M059J (cell line): ENCODE measurements at regions not wholly inside any gene's neighbourhood (a gene's known extent, or its start where the extent isn't known, plus 50 kb on each side); places are given as distances from the start of the nearest gene placed in this dataset.
"Not testable (repeated sequence)": the region's sequence is repeated elsewhere in the genome, so short reads cannot be mapped to it uniquely, and the experiment has no call there.

Source experiments
- DNase-seq: peaks from one replicate; pipeline ENCODE4 v3.0.0-alpha.2; 2012; ENCODE audit warnings: low read depth

DNA sequence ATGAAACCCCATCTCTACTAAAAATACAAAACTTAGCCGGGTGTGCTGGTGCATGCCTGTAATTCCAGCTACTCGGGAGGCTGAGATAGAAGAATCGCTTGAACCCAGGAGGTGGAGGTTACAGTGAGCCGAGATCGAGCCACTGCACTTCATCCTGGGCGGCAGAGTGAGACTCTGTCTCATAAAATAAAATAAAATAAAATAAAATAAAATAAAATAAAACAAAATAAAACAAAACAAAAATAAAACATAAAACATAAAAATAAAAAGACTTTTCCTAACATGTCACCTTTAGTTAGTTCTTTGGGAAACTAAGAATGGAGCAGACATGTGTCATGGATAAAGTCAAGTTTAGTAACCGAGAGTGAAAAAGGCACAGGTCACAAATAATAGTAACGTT lies 1007.6 kb upstream of the EDIL3 start:
- DNase-seq: not testable (repeated sequence)

DNA sequence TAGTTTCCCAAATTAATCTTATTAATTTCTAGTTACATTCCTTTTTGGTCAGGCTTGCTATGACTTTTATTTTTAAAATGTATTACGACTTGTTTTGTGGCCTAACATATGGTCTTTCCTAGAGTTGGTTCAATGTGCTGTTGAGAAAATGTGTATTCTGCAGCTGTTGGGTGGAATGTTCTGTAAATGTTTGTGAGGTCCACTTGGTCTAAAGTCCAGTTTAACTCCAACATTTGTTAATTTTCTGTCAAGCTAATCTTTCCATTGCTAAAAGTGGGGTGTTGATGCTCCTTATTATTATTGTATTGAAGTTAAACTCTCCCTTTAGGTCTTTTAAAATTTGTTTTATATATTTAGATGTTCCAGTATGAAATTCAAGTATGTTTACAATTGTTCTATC lies 1010.8 kb upstream of the EDIL3 start:
- DNase-seq: no peak

DNA sequence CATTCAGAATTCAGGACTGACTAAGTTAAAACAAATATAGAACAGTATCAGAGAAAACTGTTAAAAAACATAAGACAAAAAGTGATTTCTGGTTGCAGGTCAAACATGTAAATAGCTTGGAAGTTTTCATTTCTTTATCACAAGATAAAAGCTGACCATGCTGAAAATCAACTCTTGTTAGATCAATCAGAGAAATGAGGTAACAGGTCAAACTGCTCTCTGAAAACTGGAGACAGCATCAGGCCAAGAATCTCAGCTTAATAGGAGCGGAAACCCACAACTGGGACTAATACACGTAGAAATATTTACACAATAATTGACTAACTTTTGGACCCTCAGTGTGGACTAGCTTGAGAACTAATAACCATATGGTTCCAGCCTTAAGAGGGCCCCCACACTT lies 1012.8 kb upstream of the EDIL3 start:
- DNase-seq: no peak

DNA sequence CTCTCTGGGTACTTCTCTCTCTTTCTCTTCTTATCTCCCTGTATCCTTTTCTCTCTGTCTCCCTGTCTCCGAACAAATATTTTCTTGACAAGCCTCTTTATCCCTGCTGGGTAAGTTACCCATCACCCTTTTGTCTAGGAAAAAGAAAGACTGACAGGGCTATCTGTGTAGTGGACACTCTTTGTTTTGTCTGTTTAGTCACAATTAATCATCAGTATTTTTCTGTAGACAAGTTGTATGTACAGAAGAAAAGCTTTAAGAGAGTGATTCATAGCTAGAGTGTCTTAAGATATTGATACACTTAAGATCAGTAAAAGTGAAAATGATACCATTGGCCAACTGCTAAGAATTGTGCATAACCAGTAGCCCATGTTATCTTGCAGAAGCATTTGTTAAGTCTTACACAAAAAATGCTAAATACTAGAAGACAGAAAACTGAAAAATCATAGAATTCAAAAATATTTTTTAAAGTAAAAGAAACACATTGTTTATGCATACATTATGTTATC lies 1043.8 kb upstream of the EDIL3 start:
- DNase-seq: peak; percentile 12

DNA sequence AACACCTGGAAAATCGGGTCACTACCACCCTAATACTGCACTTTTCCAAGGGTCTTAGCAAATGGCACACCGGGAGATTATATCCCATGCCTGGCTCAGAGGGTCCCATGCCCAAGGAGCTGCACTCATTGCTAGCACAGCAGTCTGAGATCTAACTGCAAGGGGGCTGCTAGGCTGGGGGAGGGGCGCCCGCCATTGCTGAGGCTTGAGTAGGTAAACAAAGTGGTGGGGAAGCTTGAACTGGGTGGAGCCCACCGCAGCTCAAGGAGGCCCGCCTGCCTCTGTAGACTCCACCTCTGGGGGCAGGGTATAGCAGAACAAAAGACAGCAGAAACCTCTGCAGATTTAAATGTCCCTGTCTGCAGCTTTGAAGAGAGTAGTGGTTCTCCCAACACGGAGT lies 1047.0 kb upstream of the EDIL3 start:
- DNase-seq: not testable (repeated sequence)

DNA sequence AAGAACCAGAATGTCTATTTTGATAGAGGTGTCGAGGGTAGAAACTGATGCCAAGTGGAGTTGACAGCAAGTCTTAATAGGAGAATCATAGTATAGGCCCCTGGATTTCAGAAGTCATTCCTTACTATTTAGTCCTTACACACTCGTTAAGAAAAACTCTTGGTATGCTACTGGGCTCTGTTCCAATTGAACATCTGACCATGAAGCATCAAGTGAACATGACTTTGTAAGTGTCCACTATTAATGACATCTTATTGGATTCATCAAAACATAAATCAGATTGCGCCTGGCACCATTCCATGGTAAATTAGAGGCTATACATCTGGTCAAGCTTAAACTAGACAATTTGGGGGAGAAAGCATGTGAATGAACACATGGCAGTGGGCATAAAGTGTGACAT lies 1056.5 kb upstream of the EDIL3 start:
- peak; percentile 23 for DNase-seq

DNA sequence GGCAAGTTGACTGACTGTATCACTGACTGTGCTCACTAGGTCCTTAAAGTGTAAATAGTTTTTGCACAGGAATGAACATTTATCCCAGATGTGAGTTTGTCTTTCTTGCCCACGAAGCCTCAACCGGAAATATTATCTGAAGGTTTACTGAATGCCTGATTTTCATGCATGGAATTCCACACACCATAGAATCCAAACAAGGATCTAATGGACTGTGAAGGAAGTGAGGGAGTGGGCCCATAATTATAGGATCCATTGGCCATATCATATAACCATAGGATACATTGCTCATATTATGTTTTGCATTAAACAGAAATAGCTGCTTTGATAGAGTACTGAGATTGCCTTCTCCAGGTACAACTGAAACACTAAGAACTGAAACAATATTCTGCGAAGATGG lies 1057.2 kb upstream of the EDIL3 start:
- DNase-seq: no peak

DNA sequence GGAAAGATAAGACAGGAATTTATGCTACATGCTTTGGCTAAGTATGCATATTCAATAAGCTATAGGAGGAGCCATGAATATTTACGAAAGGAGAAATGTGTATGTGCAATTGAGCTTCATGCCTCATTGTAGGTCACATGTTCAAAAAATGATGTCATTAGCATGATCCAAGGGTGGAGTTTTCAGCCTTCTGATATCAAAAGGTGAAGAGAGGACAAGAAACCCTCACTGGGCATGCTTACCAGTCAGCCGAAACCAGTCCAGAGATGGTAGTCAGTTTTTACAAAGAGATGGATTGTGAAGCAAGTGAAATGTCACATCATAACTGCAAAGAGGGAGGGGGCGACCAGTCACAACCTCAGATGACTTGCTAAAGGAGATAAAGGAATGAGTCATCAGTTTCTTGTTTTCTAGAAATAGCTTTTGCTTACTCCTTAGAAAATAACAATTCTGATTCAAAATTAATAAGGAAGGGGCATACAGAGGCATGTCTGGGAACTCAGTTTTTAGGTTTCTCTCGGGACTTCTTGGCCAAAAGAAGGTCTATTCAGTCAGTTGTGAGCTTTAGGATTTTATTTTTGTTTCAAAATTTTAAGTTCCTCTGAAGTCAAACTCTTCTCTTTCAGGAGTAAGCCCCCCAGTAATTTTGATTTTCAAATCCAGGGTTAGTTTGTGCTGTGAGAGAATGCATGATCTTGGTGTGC lies 1067.8 kb upstream of the EDIL3 start:
- peak; percentile 32 for DNase-seq

DNA sequence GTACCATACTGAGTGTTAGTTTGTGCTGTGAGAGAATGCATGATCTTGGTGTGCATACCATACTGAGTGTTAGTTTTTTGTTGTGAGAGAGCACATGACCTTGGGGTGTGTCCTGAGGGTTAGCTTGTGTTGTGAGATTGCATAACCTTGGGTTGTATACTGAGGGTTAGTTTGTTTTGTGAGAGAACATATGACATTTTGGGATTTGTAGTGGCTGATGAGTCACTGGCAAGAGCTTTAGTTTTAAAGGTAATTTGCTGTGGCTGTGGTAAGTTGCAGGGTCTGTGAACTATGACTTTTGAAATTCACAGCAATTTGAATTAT lies 1068.3 kb upstream of the EDIL3 start:
- DNase-seq: peak; percentile 52

DNA sequence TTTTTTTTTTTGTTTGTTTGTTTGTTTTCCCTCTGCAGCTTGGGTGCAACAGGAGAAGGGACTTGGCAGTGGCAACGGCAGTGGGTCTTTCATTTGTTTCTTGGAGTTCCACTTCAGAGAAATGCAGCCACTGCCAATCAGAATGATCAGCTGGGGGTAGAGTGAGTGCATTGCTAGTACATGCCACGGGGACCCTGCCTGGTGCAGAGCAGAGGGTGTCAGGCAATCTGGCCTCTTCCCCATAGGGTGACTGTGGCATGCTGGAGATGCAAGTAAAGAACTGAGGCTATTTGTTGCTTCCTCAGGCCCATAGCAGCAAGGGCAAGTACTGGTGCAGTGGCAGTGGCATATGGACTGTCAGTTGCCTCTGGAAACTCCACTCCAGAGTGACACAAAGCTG lies 1073.6 kb upstream of the EDIL3 start:
- DNase-seq: no peak

DNA sequence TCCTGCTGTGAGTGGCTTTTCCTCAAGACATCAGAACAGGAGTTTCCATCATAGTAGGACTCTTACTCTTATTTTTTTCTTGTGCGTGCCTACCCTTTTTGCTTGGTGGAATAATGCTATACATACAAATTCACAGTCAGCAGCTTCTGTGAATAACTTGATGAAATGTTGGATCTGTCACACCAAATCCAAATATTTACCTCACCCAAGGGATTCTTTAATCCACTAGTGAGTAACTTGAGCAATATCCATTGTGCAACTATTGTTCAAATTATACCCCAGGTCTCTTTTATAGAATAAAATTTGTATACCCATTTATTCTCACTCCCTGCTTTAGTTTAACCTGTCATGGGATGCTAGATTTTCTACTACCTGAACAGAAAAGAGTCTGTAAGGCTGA lies 1078.3 kb upstream of the EDIL3 start:
- DNase-seq: no peak

DNA sequence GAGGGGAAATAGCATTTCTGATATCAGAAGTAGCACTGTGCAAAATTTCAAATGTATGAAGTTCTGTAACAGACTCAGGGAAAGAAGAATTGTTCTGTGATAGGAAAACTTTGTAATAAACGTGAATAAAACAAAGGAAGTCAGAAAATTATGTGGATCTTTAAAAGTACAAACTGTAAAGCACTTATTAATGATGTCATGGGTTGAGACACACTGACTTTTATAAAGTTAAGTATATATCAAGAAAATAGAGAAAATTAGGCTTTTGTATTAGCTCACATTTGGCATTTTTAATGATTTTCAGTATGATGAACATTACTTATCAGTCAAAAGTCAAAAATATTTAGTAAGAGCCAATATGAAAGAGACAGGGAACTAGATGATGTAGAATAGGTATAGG lies 1081.7 kb upstream of the EDIL3 start:
- no peak for DNase-seq

DNA sequence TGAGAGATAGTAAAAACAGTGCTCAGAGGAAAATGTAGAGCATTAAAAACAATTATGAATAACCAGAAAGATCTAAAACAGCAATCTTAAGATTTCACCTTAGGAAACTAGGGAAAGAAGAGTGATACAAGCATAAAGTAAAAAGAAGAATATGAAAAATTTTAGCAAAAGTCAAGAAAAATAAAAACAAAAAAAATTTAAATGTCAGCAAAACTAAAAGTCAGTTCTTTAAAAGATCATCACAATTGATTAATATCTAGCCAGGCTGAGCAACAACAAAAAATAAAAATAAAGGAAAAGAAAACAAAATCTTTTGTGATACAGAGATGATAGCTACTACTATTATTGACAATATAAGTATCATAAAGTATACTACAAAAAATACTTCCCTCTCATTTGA lies 1088.1 kb upstream of the EDIL3 start:
- no peak for DNase-seq

DNA sequence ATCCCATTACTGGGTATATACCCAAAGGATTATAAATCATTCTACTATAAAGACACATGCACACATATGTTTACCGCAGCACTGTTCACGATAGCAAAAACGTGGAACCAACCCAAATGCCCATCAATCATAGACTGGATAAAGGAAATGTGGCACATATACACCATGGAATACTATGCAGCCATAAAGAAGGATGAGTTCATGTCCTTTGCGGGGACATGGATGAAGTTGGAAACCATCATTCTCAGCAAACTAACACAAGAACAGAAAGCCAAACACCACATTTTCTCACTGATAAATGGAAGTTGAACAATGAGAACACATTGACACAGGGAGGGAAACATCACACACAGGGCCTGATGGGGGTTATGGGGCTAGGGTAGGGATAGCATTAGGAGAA lies 1090.5 kb upstream of the EDIL3 start:
- not testable (repeated sequence) for DNase-seq

DNA sequence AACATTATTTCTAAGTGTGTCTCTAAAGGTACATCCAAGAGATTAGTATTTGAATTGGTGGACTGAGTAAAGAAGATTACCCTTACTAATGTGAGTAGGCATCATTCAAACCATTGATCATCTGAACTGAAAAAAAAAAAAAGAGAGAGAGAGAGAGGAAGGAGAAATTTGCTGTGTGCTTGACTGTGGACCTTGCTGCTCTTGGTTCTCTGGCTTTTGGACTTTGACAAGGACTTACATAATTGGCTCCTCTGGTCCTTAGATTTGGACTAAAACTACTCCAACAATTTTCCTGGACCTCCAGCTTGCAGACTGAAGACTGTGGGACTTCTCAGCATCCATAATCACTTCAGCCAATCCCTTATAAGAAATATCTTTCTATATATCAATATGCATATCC lies 1091.9 kb upstream of the EDIL3 start:
- DNase-seq: no peak

DNA sequence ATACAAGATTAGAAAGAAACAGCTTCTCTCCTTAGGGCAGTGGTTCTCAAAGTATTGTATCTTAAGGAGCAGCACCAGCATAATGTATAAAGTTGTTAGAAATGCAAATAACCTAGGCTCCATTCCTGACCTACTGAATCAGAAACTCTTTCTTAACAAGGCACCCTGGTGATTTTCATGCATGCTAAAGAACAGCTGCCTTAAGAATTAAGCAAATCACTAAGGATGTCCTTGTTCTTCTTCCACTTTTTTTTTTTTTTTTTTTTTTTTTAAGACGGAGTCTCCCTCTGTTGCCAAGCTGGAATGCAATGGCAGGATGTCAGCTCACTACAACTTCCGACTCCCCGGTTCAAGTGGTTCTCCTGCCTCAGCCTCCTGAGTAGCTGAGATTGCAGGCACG lies 1095.2 kb upstream of the EDIL3 start:
- no peak for DNase-seq

DNA sequence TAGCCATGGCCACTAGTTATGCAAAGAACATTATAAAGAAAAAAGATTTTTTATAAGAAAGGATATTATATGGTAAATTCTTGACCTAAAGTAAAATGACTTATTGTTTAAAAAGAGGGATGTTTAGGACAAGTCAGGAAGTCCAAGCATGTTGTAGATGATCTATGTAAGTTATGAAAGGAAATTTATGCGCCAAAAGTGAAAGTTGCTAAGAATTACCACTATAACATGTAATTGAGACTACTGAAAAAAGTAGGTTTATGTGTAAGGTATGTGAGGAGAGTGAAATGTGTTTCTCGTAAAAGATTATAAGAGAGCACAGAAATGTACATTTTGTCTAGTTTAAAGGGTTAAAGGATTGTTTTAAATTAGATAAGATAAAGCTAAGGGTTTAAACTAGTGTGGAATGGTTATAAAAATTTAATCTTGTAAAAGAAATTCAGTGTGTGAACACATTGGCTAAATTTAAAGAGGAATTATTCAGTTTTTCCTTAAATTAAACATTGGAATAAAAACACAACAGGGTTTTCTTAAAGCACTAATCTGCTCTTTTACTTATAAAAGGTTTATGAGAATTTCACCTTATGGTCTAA lies 1100.4 kb upstream of the EDIL3 start:
- peak; percentile 12 for DNase-seq

DNA sequence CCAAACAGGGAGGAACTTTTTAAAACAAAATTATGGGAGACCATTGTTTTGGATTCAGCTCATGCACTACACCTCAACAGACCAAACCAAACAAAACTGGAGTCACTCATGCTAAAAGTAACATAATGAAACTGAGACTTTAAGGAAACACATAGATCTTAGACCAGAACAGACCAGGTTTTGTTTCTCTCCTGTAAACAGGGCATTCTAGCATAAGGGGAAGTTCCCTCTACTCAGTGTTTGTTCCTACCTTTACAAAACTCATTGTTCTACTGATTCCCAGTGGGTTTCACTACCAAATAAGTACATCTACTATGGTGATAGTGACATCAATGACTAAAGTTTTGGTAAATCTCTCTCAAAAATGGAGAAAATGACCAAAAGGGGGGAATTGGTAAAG lies 1103.6 kb upstream of the EDIL3 start:
- DNase-seq: no peak

DNA sequence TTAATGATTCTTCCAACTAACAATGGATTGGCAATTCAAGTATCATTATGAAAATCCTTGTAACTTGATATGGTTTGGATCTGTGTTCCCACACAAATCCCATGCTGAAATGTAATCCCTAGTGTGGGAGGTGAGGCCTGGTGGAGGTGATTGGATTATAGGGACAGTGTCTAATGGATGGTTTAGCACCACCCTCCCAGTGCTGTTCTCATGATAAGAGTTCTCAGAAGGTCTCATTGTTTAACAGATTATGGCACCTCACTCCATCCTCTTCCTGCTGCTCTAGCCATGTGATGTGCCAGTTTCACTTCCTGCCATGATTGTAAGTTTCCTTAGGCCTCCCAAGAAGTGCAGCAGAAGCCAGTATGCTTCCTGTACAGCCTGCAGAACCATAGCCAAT lies 1116.2 kb upstream of the EDIL3 start:
- DNase-seq: peak; percentile 5

DNA sequence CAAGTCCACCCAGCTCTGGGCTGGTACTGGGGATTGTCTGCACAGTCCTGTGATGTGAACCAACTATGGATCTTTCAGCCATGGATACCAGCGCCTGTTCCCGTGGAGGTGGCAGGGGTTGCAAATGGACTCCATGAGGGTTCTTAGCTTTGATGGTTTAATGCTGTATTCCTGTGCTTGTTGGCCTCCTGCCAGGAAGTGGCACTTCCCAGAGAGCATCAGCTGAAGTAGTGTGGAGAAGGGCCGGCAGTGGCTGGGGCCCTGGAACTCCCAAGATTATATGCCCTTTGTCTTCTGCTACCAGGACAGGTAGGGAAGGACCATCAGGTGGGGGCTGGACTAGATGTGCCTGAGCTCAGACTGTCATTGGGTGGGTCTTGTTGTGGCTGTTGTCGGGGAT lies 1104.8 kb upstream of the COX7C start:
- DNase-seq: no peak

DNA sequence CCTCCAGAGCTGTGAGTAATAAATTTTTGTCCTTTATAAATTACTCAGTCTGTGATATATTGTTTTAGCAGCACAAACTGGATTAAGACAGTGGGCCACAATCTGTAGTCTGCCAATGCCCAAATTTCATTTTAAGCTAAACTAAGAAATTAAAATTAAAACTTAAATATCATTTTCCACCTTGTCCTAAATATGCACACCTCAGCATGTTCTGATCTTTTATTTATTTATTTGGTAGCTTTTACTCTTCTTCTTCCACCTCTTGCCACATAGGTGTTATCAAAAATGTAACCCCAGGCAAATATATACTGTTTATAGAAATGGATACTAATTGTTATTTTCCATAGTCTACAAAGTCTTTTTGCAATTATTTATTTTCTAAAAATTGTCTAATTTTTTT lies 1102.2 kb upstream of the COX7C start:
- DNase-seq: no peak

DNA sequence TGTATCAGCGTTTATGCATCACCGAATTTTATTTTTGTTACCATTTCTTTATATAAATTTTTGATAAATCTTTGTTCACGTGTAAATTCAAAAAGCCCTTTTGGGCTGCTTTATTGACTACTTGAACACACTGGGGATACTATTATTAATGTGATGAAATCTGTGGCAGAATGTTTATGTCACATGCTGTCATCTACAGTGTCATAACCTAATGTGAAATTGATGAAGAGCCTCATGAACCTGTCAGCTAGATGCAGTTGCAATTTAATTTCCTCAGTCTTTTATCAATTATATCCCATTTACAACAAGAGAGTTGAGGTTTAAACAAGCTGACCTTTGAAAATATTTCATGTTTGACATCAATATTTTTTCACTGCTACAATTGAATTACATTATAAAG lies 1100.4 kb upstream of the COX7C start:
- no peak for DNase-seq

DNA sequence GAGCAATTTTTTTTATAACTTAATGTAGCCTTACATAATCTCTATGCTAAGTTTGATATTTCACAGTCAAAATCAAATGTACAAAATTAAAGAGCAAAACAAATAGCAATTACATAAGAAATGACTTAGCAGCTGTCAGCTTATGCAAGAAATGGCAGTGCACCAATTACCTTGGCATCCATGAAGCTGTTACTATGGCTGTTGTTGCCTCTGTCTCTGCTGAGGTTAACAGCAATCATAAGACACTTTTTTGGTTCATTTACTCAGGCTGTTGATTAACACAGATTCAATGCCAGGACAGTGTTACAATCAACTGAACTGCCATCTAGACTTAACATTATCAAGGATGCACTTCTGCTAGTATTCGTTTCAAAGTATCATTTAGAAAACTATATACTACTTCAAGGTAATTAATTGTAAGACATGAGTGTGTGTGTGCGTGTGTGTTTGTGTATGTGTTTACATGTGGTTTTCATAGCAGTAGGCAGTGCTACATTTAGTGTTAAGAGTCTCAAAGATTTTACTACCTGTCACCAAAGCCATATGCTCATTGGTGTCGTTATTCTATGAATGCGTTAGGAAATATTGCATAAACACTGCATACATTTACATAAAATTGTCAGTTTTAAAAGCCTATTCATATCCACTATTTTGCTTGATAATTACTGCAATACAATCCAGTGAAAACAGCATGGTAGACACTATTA lies 1084.2 kb upstream of the COX7C start:
- DNase-seq: no peak
